NCI-H2171 treated with DMSO at 0.1 percent for 48 hours (cell line): ENCODE measurements at regions not wholly inside any gene's neighbourhood (a gene's known extent, or its start where the extent isn't known, plus 50 kb on each side); places are given as distances from the start of the nearest gene placed in this dataset.

ENCODE experiments used
- DNase-seq: peaks from one replicate; lab custom pipeline; 2025; lab: John Stamatoyannopoulos, UW

- DNase-seq, result no peak
Measured at GRCh38 chrX:131894995-131895394, 128.1 kb upstream of the STK26 start.

GRCh38 chrX:131895807-131896206, 127.3 kb upstream of the STK26 start:
- DNase-seq, result no peak

- peak; percentile 74 for DNase-seq
Measured at GRCh38 chrX:131901546-131901945, 121.6 kb upstream of the STK26 start.

GRCh38 chrX:131907488-131908314, 115.4 kb upstream of the STK26 start:
- DNase-seq, result no peak

GRCh38 chrX:131910586-131910985, 112.5 kb upstream of the STK26 start:
- peak; percentile 47 for DNase-seq

GRCh38 chrX:131915488-131915887, 107.6 kb upstream of the STK26 start:
- DNase-seq, result no peak

GRCh38 chrX:131917588-131917987, 105.5 kb upstream of the STK26 start:
- no peak for DNase-seq

- DNase-seq, result no peak
Measured at GRCh38 chrX:131918839-131919238, 104.3 kb upstream of the STK26 start.

GRCh38 chrX:131923614-131924250, 99.4 kb upstream of the STK26 start:
- DNase-seq, result no peak

GRCh38 chrX:131938749-131939148, 84.4 kb upstream of the STK26 start:
- no peak for DNase-seq

GRCh38 chrX:131942034-131942433, 81.1 kb upstream of the STK26 start:
- DNase-seq, result no peak

- no peak for DNase-seq
Measured at GRCh38 chrX:131944936-131945902, 77.9 kb upstream of the STK26 start.

- no peak for DNase-seq
Measured at GRCh38 chrX:131951166-131951565, 71.9 kb upstream of the STK26 start.

- DNase-seq, result no peak
Measured at GRCh38 chrX:131955099-131955777, 67.9 kb upstream of the STK26 start.

- no peak for DNase-seq
Measured at GRCh38 chrX:131958724-131959123, 64.4 kb upstream of the STK26 start.

GRCh38 chrX:131970347-131970746, 52.8 kb upstream of the STK26 start:
- DNase-seq, result no peak
